ENCODE measurements at regions not wholly inside any gene's neighbourhood (a gene's known extent, or its start where the extent isn't known, plus 50 kb on each side); places are given as distances from the start of the nearest gene placed in this dataset.

- no peak for TF ChIP-seq CTCF (conservative IDR thresholded peaks at IDR 0.05 in 1 of 2, IDR thresholded peaks at IDR 0.05 in 1 of 2; ENCODE audit: extremely low read depth in 1 of 2, insufficient read depth in 1 of 2, low read depth in 1 of 2, low read length in 2 of 2)
- no peak for TF ChIP-seq EZH2 (IDR thresholded peaks at IDR 0.05; ENCODE audit: borderline replicate concordance, low read length)
Measured at GRCh38 chr13:106699311-106699710, 131.4 kb upstream of the ARGLU1 start.
